Neural cell (in vitro differentiated cells): ENCODE measurements at regions not wholly inside any gene's neighbourhood (a gene's known extent, or its start where the extent isn't known, plus 50 kb on each side); places are given as distances from the start of the nearest gene placed in this dataset.

ENCODE experiments used
- CTCF ChIP-seq: fragments of 450-650 bp; IDR thresholded peaks from 2 replicates; pipeline ENCODE4 v1.5.1; 2014; ENCODE audit warnings: antibody characterized with exemption, mild to moderate bottlenecking, moderate library complexity; ENCODE audit not compliant: poor library complexity, severe bottlenecking
- EP300 ChIP-seq: fragments of 450-650 bp; conservative IDR thresholded peaks from 2 replicates; pipeline ENCODE4 v1.6.1; 2014; ENCODE audit warnings: antibody characterized with exemption, mild to moderate bottlenecking, moderate library complexity; ENCODE audit not compliant: poor library complexity, severe bottlenecking
- EZH2 ChIP-seq: fragments of 200-600, 300-800 bp; shearing (Covaris generic), sonication (generic); IDR thresholded peaks from 2 replicates; pipeline ENCODE4 v1.6.1; 2014; ENCODE audit warnings: antibody characterized with exemption, low read length, borderline replicate concordance, mild to moderate bottlenecking; ENCODE audit not compliant: insufficient read depth, poor library complexity, severe bottlenecking
- MXI1 ChIP-seq: fragments of 450-650 bp; conservative IDR thresholded peaks from 2 replicates; pipeline ENCODE4 v1.6.1; 2014; ENCODE audit warnings: antibody characterized with exemption, mild to moderate bottlenecking; ENCODE audit not compliant: poor library complexity, severe bottlenecking
- POLR2AphosphoS5 ChIP-seq: IDR thresholded peaks from 2 replicates; pipeline ENCODE4 v1.6.1; 2012
- RAD21 ChIP-seq: fragments of 450-650 bp; conservative IDR thresholded peaks from 2 replicates; pipeline ENCODE4 v1.6.1; 2014; ENCODE audit warnings: antibody characterized with exemption, mild to moderate bottlenecking, moderate library complexity
- REST ChIP-seq: IDR thresholded peaks from 2 replicates; pipeline ENCODE4 v1.6.1; 2012; ENCODE audit warnings: borderline replicate concordance
- SMC3 ChIP-seq: fragments of 450-650 bp; conservative IDR thresholded peaks from 2 replicates; pipeline ENCODE4 v1.6.1; 2014; ENCODE audit warnings: antibody characterized with exemption, mild to moderate bottlenecking, moderate library complexity; ENCODE audit not compliant: poor library complexity

GRCh38 chr5:160960592-160960991, 108.6 kb upstream of the ATP10B start:
- TF ChIP-seq EZH2 (no peak), CTCF (no peak), MXI1 (no peak), REST (no peak), EP300 (no peak), SMC3 (no peak), RAD21 (no peak), POLR2AphosphoS5 (no peak)
